Right ventricle myocardium superior (tissue), 1 donor: ENCODE measurements at regions not wholly inside any gene's neighbourhood (a gene's known extent, or its start where the extent isn't known, plus 50 kb on each side); places are given as distances from the start of the nearest gene placed in this dataset.

Source experiments
- ATAC-seq: fragments of 200-7000 bp; cut with Tn5 transposase; one replicate; pipeline ENCODE4 v1.9.1; 2020; ENCODE audit warnings: mild to moderate bottlenecking; ENCODE audit not compliant: poor library complexity
- DNase-seq: peaks from one replicate; pipeline ENCODE4 v3.0.0-alpha.2; 2020
- intact Hi-C: fragments of 100-400 bp; cut with DNase I; formaldehyde crosslinking; loops from one replicate; pipeline ENCODE4 v1.11.2; 2022
- donor health status: DM: no; HTN: yes; CAD: no; lungs with severe emphysema.

DNA sequence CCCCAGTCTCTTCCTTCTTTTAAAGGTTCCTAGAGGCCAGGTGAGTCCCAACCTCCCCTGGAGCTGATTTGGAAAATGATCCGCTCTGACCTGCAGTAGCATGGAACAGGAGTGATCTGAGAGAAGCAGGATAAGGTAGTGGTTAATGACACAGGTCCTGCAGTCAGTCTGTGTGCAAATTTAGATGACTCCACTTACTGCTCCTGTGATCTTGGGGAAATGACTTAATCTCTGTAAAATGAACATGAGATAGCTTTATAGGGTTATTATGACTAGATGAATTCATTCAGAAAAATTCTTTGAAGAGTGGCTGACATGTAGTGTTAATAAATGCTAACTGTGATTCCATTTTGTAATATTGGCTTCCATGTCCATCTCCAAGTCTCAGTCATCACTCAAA is 374.9 kb upstream of the CAMK1G start:
- no peak for ATAC-seq
- intact Hi-C loops = loop anchor here (10.0 kb wide), 1 partner anchor 356 kb away; no protein-coding TSS in a partner anchor
- DNase-seq = no peak

DNA sequence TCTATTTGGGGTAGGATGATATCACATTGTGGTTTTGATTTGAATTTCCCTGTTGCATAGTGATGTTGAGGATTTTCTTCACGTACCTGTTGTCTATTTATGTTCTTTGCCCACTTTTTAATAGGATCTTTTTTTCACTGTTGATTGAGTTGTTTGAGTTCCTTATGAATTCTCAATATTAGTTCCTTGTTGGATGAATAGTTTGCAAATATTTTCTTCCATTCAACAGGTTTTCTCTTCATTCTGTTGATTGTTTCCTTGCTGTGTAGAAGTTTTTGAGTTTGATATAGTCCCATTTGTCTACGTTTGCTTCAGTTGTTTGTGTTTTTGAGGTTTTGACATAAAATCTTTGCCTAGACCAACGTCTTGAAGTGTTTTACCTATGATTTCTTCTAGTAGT is 369.5 kb upstream of the CAMK1G start:
- intact Hi-C loops = no loop called here
- ATAC-seq = no peak
- no peak for DNase-seq

DNA sequence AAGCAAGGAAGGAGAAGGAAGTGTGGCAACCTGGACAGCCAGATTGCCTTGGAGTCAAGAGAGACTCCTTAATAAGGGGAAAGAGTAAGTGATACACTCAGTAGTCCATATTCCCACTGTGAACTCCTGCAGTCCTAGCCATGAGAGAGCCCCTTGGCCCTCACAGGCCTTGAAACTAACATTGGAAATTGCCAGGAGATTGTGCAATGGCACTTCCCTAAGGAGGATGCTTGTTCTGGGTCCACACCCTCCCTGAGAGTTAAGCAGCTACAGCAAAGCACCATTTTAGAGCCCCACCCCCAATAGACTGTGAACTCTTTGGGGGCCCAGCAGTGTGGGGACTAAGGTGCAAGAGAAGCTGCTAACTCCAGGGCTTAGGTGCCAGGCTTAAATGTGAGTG is 367.7 kb upstream of the CAMK1G start:
- intact Hi-C loops = no loop called here
- ATAC-seq = peak; percentile 61

DNA sequence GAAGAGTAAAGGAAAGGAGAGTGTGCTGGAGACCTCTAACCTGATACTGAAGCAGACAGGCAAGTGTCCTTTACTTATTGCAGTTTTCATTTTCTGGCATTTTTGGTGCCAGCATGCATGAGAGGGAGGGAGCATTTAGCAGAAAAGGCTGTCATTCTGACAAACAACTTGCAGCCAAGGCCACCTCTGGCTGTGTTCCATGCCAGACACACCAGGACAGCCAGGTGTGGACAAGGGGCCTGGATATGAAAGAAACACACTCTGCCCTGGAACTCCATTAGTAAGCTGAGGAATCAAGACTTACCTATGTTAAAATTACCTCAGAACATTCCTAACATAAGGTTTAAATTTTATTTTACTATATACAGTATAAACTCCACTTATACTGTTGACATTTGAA is 365.4 kb upstream of the CAMK1G start:
- intact Hi-C loops = no loop called here
- ATAC-seq = no peak
- DNase-seq = no peak

More for the DNA sequence above, 367.7 kb upstream of the CAMK1G start:
- no peak for DNase-seq

DNA sequence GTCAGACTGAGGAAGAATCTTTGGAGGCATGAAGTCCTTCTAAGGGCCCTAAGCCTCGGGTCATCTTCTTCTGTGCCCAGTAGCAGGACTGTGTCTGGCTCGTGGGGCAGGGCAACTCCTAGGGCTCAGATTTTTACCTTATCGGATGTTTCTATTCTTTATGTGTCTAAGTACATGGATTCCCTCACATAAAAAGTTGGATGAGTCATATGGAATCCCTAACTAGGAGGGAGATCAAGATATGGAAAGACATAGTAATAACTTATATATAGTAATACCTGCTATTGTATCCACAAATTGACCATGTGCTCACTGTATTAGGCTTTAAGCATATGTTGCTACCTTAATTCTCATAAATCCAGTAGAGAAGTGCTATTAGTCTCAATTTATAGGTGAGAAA is 364.5 kb upstream of the CAMK1G start:
- intact Hi-C loops = no loop called here
- ATAC-seq (no peak), DNase-seq (no peak)

DNA sequence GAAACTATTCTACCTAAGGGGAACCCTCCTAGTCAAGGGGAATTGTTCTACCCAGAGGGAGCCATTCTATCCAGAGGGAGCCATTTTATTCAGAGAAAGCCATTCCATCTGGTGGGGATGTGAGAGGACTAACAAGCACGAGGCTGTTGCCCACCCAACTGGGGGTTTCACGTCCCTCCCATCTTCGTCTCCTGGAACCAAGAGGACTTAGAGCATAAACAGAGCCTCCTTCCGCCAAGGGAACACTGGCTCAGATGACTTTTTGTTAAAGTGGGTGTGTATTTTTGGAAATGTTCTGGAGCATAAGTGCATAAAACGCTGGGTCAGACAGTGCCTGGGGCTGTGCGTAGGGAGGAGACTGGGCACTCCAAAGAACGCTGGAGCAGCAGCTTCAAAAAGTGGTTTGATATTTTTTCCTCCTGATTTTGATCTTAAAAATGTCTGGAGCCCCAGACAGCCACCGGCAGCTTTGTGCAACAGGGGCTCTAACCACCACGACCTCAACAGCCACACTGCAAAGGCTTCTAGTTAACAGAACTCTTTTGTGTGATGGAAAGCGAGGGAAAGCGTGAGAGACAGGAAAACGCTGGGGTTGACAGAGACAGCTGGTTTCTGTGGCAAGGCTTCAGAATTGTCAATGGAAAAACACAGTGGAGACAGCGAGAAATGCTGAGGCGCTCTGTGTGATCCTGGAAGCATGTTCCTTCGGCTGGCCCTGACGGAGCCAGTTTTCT is 363.6 kb upstream of the CAMK1G start:
- peak; percentile 71 for ATAC-seq
- intact Hi-C loops = no loop called here
- peak; percentile 33 for DNase-seq

DNA sequence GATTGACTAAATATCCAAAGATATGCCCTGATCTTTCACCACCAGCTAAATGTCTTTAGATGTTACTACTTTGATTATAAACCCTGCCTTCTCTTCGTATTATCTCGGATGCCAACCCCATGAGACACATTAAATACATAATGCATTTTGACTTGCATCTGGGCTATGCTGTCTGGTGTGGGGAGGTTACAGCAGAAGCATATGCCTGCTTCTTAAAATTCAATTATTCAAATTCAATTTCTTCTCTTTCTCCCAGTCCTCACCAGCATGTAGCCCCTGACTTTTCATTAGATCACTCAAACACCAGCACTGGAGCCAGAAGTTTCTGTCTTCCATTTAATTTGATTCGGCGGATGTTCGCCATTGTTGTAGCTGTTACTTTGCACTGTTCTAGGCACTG is 360.7 kb upstream of the CAMK1G start:
- intact Hi-C loops = no loop called here
- ATAC-seq = no peak
- no peak for DNase-seq

DNA sequence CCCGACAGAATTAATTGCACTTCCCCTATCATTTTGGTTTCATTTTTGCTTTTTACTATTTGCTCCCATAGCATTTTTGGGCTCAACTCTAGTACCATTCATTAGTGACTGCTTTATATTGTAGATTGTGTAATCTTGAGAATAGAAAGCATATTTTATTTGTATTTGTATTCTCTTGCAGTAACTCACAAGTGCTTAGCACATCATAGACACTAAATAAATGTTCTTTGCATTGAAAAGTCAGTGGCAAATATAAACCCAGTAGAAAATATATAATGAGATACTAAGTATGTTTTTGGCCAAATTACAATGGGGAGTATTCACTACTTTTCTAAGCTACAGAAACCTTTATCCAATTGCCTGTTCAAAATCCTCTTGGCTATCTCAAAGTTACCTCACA is 359.7 kb upstream of the CAMK1G start:
- no peak for ATAC-seq
- intact Hi-C loops = no loop called here
- no peak for DNase-seq

DNA sequence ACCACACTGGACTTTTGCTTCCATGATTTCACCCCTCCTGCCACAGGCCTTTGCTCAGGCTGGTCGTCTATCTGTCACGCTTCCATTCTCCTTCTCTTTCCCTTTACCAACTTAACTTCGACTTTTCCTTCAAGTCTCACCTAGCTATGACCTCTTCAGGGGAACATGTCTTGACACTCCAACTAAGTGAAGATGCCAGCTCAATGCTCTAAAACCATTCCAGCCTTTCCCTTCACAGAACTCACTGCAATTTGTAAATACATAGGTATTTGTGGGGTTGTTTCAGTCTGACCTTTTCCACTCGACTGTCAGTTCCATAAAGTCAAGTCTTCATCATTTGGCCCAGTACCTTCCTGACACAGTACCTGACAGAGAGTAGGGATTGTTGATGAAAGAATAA is 358.6 kb upstream of the CAMK1G start:
- ATAC-seq (no peak), DNase-seq (no peak)
- intact Hi-C loops = no loop called here

DNA sequence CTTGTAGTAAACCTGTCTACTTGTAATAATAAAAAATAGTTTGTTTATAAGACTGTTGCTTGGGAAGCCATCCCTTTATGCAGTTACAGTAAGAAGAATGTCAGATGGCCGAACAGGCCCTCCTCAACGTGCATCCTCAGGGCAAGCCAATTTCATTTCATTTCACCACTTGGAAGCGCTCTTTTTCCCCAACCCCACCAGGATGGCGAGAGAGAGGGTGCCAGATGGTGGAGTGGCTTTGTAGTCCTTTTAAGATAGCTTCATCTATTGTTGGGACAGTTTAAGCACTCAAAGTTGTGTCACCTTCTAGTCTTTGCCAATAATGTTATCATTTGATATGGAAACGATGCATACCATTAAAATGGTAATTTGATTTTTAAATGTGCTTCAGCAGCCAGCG is 356.3 kb upstream of the CAMK1G start:
- no peak for DNase-seq

DNA sequence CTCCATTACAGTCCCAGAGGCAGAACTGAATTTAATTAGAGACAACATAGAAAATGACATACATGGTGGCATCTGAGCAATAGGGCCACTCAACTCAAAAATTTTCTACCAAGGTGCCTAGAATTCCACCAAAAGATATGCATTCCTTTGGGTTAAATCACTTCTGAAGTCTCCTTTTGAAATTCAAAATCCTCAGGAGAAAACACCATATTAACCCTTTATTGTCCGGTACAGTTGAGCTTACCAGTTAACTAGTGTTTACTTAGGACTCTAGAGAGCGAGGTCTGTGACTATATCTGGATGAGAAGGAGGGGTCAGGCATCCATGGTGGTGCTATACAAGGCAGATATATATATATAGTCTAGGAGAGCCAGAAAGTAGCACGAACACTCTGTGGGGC is 355.6 kb upstream of the CAMK1G start:
- intact Hi-C loops = no loop called here
- ATAC-seq = no peak
- DNase-seq = no peak

More for the DNA sequence above, 356.3 kb upstream of the CAMK1G start:
- ATAC-seq = no peak
- intact Hi-C loops = no loop called here

DNA sequence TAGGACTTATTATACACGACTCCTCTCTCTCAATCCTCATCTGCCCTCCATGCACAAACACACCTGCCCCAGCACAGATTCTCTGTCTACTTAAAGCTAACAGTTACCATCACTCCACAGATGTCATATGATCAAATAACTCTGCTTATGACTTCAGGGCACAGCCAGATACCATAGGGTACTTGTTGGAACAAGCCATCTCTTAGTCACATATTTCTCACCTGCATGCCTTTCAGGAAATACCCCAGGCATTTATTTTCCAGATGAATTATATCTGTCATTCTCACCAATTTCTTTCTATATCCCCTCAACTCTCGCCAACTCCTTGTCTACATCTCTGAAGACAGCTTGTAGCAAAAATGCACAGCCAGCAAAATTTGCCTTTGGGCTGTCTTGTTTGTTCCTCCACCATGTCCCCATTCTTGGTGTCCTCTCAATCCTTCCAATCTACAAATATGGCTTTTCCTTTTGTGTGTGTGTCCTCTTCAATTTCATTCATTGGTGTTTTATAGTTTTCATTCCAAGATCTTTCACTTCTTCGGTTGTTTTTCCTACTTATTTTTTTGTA is 353.9 kb upstream of the CAMK1G start:
- ATAC-seq = no peak
- DNase-seq = no peak
- intact Hi-C loops = no loop called here

DNA sequence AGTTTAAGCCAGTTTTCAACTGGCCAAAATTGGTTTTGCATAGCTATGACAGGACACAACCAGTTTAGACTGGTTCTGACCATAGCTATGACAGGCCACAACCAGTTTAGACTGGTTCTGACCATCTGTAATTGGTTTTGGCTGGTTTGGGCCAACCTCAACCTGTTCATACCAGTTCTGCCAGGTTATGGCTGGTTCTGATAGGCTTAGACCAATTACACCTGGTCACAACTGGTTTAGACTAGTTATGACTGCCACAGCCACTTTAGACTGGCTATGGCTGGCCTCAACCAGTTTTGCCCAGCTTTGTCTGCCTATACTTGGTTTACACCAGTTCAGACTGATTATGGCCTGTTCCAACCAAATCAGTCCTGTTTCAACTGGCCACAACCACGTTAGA is 353.2 kb upstream of the CAMK1G start:
- DNase-seq (no peak), ATAC-seq (no peak)
- intact Hi-C loops = no loop called here

DNA sequence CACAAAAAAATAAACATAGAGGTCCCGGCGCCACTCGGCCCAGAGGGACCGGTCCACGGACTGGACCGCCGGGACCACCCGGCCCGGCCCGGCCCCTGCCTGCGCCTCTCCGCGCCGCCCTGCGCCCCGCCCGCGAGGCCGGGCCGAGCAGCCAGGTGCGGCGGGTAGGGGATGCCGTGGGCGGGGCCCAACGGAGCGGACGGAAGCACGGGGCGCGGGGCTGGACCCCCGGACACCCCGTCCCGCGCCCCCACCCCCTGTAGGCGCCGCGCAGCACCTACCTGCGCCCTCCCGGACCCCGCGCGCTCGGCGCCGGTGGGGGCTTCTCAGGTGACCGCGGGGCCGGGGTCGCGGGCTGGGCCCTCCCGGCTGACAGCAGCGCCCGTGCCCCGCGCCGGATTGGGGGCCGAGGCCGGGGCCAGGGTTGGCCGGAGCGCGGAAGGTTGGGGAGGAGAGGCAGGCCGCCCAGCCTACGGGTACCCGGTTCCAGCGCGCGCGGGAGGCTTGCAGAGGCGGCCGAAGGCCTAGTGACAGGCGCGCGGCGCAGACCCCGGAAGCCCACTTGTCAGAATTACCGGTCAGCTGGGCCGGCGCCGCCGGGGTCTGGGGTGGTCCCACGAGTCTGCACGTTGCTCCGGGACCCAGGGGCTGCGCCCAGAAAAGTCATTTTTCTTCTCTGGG is 351.9 kb upstream of the CAMK1G start:
- intact Hi-C loops = no loop called here
- DNase-seq (no peak), ATAC-seq (no peak)

DNA sequence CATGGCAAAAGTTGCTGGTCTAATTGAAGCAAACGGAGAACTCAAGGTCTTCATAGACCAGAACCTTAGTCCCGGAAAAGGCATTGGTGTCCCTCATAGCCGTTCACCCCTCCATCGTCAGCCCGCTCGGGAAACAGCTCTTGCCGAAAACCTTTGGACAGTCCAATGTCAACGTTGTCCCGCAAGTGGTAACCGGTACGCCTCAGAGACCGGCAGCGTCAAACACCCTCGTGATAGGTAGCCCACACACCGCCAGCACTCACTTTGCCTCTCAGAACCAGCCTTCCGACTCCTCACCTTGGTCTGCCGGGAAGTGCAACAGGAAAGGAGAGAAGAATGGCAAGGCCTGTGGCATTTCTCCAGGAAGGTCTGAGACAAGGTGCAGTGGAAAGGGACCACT is 351.3 kb upstream of the CAMK1G start:
- DNase-seq (no peak), ATAC-seq (no peak)
- intact Hi-C loops = no loop called here

DNA sequence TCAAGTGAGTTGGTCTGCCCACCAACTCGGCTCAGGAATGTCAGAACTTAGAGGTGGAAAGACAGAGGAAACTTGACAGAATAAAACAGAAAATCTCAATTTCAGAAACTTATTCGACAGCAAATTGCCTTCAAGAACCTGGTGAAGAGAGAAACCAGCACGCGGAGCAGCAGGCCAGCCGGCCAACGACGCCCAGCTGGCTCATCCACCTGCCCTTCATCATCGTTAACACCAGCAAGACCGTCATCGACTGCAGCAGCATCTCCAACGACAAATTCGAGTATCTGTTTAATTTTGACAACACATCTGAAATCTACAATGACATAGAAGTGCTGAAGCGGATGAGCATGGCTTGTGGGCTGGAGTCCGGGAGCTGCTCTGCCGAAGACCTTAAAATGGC is 350.8 kb upstream of the CAMK1G start:
- DNase-seq (no peak), ATAC-seq (no peak)
- intact Hi-C loops = no loop called here

DNA sequence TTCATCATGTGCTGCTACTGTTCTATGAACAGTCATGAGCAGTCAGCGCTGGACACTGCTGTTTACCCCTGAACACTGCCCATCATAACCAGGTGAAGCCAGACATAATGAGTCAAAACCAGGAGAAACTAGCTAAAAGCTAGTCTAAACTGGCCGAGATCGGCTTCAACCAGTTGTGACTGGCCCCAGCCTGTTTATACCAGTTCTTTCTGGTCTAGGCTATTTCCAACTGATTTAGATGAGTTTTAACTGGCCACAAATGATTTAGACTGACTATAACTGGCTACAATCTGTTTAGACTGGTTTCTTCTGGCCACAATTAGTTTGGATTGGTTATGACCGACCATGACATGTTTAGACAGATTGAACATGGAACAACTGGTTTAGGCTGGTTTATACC is 348.3 kb upstream of the CAMK1G start:
- DNase-seq = no peak
- intact Hi-C loops = no loop called here
- no peak for ATAC-seq

DNA sequence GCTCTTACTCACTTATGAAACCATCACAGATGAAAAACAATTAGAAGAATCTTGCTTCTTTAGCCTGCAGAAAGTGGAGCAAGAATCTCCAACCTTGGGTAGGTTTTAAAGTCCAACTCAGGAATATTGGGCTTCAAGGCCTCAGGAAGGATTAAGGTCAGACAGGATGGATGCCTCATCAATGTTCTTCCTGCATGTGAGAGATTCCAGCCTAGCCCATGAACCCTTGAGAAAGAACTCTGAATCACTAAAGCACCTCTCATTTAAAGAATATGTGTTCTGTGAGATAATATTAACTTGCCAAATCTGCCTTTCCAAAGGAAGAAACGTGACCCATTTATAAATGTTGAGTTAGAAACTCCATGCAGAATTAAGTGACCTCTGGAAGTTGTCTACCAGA is 345.2 kb upstream of the CAMK1G start:
- ATAC-seq (no peak), DNase-seq (no peak)
- intact Hi-C loops = no loop called here

DNA sequence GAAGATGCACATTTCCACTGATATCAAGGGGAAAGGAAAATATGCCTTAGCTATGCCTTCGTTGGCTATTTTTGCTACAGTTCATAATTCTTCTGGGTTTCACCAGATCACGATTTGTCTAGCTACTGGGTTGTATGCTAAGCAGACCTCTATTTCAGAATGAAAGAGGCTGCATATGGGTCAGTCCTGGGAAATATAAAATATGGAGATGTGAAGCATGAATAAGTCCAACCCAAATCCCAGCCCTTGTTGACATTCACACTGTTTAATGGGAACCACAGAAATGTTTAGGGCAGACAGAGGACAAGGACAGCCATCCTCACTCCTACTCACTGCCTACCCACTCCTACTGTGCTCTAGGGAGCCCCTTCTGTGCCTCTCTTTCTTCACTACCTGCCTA is 343.2 kb upstream of the CAMK1G start:
- intact Hi-C loops = no loop called here
- DNase-seq = no peak
- ATAC-seq = no peak

DNA sequence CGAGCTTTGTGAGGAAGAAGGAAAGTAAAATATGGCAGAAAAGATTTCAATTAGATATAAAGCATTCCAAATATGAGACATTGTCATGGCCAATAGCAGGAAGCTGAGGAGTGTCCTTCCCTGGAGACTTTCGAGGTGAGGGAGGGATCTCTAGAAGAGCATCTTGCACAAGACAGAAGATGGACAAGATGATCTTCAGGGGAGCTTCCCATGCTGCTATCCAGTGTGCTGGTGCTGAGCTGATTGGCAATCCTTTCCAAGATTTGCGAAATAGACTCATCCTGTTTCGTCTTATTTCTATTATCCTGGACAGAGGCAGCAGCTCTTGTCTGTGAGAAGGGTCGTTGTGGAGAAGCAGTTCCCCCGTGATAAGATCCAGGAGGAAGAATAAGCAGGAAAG is 342.0 kb upstream of the CAMK1G start:
- ATAC-seq = no peak
- no peak for DNase-seq
- intact Hi-C loops = no loop called here
